ENCODE measurements at regions not wholly inside any gene's neighbourhood (a gene's known extent, or its start where the extent isn't known, plus 50 kb on each side); places are given as distances from the start of the nearest gene placed in this dataset.

DNA sequence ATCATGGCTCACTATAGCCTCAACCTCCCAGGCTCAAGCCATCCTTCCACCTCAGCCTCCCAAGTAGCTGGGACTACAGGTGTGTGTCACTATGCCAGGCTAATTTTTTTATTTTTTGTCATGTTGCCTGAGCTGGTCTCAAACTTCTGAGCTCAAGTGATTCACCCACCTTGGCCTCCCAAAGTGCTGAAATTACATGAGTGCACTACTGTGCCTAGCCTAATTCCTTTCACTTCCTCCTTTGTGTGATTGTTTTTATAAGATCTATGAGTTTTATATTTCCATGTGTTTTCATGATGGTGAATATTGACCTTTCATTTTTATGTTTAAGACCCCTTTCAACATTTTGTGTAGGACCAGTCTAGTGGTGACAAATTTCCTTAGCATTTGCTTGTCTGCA, 55.2 kb upstream of the IL12B start:
- no peak for DNase-seq

GRCh38 chr5:159386028-159386711, 55.9 kb upstream of the IL12B start:
- DNase-seq: no peak

GRCh38 chr5:159392871-159393270, 62.6 kb upstream of the IL12B start:
- DNase-seq: no peak

GRCh38 chr5:159393854-159394274, 63.6 kb upstream of the IL12B start:
- no peak for DNase-seq

GRCh38 chr5:159395202-159395601, 64.9 kb upstream of the IL12B start:
- no peak for DNase-seq

DNA sequence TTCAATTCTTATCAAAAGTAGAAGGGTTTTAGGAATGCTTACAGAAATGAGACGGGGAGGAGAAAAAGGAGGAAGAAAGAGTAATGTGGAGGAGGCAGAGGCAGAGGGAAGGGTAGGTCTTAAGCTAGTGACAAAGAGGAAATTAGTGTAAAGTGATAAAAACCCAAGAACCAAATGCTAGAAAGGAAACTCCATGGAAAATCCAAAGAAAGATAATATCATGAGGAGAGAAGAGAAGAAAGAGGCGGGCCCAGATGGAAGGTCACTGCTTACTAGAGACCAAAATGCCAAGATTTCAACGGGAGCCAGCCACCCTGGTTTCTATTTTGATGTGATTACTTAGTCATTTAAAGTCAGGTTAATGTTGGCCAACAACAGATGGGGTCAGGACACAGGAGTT, 68.6 kb upstream of the IL12B start:
- DNase-seq: no peak

DNA sequence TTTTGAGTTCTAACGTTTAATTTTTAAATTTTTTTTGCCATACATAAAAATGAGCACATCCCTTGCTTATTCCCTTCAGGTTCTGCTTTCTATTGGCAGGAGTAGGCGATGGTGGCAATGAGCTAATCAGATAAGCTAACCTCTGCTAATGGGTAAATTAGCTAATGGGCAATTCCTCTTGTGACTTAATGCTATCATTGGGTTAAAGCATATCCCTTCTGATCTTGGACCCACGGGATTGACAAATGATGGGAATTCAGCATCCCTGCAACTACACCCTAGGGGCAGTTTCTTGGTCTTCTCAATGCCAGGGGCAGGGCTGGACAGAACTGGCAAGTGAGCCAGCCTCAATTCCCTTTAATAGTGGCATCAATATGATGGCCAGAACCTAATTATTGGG, 70.2 kb upstream of the IL12B start:
- DNase-seq: no peak

GRCh38 chr5:159402311-159402710, 72.0 kb upstream of the IL12B start:
- DNase-seq: peak; percentile 4

DNA sequence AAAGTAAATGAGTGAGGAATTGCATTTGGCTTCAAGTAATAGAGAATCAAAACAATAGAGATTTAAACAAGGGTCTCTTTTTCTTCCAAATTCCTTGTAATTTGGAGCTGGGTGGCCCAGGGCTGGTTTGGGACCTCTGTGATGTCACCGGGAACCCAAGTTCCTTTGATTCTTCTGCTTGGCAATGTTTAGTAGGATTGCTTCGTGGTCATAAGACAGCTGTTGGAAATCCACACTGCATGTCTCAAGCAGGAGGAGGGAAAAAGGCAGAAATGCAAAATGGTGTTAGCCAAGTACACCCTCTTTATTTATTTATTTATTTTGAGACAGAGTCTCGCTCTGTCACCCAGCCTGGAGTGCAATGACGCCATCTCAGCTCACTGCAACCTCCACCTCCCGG, 72.6 kb upstream of the IL12B start:
- no peak for DNase-seq

- no peak for DNase-seq
Measured at GRCh38 chr5:159403906-159404681, 73.8 kb upstream of the IL12B start.

GRCh38 chr5:159405611-159406031, 75.3 kb upstream of the IL12B start:
- DNase-seq: no peak

DNA sequence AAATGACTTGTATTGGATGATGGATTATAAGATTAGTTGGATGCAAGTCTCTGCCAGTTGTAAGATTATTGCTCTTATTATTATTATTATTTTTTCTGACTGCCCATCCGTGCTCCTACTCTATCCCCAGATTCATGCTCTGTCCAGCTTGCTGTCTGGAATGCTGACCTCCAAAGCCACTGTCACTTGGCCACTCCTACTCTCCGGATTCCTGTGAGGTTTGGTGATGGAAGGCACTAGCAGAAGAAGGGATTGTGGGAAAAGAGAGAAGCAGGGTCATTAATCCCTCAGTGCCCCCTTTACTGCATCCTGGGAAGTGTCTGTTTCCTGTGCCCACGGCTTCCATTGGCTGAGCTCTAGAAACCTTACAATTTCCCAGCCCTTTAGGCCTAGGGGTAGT, 76.3 kb upstream of the IL12B start:
- no peak for DNase-seq

DNA sequence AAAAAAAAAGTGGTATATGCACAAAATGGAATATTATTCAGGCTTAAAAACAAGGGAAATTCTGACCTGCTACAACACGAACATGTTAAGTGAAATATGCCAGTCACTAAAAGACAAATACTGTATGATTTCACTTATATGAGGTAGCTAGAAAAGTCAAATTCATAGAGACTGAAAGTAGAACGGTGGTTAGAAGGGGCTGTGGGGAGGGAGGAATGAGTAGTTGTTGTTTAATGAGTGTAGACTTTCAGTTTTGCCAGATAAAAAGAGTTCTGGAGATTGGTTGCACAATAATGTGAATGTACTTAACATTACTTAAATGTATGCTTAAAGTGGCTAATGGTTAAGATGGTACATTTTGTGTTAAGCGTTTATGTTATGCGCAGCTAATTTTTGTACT, 79.5 kb upstream of the IL12B start:
- DNase-seq: no peak

DNA sequence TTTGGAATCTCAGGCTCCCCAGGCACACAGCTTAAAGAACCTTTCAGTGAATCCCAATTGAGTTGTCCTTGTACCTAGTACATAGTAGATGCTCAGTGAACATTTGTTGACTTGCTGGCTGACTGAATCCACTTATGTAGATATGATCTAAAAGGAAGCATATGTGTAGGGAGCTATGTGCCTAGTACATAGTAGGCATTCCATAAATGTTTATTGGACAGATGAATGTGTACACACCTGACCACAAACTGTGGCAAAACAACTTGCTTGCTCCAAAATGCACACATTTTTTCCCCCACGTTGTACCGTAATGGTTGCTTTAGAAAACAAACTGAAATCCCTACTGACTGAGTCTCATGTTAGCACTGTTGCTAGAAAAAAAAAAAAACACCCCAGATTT, 80.2 kb upstream of the IL12B start:
- DNase-seq: no peak

- no peak for DNase-seq
Measured at GRCh38 chr5:159411115-159411514, 80.8 kb upstream of the IL12B start.

DNA sequence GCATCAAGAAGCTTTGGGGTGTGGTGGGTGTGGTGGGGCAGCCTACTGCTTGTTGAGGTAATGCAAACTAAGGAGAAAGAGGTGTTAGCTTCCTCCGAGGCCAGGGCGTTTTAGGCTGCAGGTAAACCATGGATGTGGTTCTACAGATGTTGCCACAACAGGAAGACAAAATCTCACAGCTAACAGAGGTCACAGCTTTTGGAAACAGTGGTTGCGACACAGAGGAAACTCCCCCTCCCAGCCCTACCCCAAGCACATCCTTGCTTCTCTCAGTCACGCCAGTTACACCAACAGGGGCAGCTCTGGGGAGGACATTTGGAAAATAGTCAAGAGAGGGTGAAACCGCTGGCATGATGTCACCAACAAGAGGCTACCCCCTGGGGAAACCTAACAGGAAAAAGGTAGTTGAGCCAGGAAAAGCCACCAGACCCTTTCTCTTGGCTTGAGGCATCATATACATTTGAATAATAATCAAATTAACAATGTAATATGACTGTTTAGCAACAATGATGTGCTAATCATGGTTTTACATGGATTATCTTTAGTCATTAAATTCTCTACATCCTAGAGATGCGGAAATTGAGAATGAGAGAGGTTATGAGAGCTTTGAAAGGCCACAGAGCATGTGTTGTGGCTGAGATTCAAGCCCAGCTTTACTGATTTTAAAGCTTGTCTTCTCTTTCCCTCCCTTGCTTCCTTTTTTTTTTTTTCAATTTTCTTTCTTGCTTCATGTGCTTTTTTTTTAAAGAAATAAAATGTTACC, 82.2 kb upstream of the IL12B start:
- DNase-seq: no peak

DNA sequence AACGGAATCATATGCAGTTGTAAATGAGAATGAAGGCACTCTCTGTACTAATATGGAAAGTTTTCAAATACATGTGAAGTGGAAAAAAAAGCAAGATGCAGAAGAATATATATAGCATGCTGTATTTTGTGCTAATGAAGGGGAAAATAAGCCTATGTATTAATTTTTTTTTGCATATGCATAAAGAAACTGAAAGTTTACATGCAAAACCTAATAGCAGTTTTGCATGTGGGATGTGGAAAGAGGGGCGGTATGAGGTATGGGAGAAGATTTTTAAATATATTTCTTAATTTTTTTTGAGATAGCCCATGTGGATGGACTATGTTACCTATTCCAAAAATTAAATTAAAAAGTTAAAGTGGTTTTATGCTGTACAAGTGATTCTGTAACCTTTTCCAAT, 83.7 kb upstream of the IL12B start:
- no peak for DNase-seq

DNA sequence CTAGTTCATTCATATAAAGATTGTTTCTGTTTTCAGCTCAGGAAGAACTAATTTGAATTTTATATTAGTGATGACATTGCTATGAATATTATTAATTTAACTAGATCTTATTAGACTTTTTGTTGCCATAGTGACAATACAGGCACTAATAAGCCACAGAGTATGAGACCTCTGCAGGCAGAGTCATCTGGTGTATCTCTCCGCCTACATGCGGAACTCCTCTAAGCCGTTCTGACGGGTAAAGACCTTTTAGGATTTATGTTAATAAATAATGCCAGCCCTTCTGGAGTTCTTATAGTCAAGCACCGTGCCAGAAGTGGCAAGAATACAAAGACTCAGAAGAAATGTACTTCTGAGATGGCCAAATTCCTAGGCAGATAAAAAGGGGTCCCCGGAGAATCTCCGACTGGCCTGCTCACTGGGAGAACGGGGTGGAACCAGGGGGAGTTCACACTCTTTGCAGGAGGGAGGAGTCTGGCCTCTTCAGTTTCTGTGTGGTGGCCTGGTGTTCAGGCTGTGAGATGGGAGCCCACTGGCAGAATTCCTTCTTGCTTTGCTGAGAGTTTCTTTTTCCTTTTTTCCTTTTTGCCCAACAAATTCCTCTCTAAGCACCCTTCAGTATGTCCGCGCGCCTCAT, 85.1 kb upstream of the IL12B start:
- no peak for DNase-seq

GRCh38 chr5:159416438-159416837, 86.2 kb upstream of the IL12B start:
- DNase-seq: no peak

- no peak for DNase-seq
Measured at GRCh38 chr5:159417170-159417569, 86.9 kb upstream of the IL12B start.

GRCh38 chr5:159419576-159419975, 89.3 kb upstream of the IL12B start:
- no peak for DNase-seq

DNA sequence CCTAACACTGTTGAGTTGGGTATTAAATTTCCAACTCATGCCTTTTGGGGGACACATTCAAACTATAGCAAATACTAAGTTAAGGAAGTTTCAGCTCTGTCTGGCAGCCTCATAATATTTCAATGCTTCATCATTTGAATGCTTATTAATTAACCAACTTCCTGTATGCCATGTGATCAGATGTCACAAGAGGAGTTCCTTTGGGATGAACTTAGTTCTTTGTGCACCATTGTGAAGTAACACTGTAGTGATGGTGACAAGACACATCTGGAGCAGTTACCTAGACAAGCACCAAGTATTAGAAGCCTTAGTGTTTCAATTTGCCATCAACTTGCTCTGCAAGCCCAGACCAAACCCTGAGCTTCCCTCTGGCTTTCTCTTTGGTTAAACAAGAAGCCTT, 90.7 kb upstream of the IL12B start:
- DNase-seq: no peak

GRCh38 chr5:159422361-159422760, 92.1 kb upstream of the IL12B start:
- no peak for DNase-seq
